ENCODE measurements at regions not wholly inside any gene's neighbourhood (a gene's known extent, or its start where the extent isn't known, plus 50 kb on each side); places are given as distances from the start of the nearest gene placed in this dataset.

DNA sequence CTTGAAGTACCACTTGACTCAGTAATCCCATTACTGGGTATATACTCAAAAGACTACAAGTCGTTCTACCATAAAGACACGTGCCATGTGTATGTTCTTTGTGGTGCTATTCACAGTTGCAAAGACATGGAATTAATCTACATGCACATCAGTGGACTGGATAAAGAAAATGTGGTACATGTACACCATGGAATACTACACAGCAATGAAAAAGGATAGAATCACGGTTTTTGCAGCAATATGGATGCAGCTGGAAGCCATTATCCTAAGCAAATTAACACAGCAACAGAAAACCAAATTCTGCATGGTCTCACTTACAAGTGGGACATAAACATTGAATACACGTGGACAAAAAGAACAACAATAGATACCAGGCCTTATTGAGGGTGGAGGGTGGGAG lies 583.4 kb upstream of the CELF2 start:
- Mint-ChIP-seq H3K9me3 (ENCODE audit: low read depth) (peaks cover 3% of the 10 kb centered on the region), H3K4me1 (ENCODE audit: low read depth) (no peaks in the 10 kb centered on the region), H3K27ac (no peak overlapping the region), H3K36me3 (ENCODE audit: insufficient read depth) (no peaks in the 10 kb centered on the region), H3K4me3 (ENCODE audit: low read depth) (no peak overlapping the region), H3K27me3 (no peaks in the 10 kb centered on the region)
- no peak for DNase-seq (ENCODE audit: low spot score, unreplicated experiment)
- TF ChIP-seq, protein P1, sequence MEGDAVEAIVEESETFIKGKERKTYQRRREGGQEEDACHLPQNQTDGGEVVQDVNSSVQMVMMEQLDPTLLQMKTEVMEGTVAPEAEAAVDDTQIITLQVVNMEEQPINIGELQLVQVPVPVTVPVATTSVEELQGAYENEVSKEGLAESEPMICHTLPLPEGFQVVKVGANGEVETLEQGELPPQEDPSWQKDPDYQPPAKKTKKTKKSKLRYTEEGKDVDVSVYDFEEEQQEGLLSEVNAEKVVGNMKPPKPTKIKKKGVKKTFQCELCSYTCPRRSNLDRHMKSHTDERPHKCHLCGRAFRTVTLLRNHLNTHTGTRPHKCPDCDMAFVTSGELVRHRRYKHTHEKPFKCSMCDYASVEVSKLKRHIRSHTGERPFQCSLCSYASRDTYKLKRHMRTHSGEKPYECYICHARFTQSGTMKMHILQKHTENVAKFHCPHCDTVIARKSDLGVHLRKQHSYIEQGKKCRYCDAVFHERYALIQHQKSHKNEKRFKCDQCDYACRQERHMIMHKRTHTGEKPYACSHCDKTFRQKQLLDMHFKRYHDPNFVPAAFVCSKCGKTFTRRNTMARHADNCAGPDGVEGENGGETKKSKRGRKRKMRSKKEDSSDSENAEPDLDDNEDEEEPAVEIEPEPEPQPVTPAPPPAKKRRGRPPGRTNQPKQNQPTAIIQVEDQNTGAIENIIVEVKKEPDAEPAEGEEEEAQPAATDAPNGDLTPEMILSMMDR (IDR thresholded peaks at IDR 0.05; ENCODE audit: unreplicated experiment), result no peak

DNA sequence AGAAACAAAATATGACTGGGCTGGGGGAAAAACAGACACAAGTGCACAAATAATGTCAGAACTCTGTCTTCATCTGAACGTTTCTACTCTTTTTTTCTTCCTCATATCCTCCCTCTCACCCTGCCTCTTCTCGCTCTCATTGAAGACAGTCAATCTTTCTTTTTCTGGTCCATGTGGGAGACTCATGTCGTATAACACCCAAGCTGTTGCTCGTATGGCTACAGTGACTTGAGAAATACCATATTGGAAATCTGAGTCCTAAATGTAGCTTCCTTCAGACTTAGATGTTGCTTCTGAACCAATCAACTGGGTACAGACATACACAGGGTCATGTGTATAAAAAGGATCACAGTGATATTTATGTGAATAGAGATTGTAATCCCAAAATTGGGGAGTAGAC lies 579.8 kb upstream of the CELF2 start:
- Mint-ChIP-seq H3K4me3 (ENCODE audit: low read depth) (no peak overlapping the region), H3K9me3 (ENCODE audit: low read depth) (peaks cover 3% of the 10 kb centered on the region), H3K4me1 (ENCODE audit: low read depth) (no peaks in the 10 kb centered on the region), H3K27ac (no peak overlapping the region), H3K27me3 (no peaks in the 10 kb centered on the region), H3K36me3 (ENCODE audit: insufficient read depth) (no peaks in the 10 kb centered on the region)
- DNase-seq (ENCODE audit: low spot score, unreplicated experiment), result no peak
- TF ChIP-seq, protein P1 (IDR thresholded peaks at IDR 0.05; ENCODE audit: unreplicated experiment), result no peak

DNA sequence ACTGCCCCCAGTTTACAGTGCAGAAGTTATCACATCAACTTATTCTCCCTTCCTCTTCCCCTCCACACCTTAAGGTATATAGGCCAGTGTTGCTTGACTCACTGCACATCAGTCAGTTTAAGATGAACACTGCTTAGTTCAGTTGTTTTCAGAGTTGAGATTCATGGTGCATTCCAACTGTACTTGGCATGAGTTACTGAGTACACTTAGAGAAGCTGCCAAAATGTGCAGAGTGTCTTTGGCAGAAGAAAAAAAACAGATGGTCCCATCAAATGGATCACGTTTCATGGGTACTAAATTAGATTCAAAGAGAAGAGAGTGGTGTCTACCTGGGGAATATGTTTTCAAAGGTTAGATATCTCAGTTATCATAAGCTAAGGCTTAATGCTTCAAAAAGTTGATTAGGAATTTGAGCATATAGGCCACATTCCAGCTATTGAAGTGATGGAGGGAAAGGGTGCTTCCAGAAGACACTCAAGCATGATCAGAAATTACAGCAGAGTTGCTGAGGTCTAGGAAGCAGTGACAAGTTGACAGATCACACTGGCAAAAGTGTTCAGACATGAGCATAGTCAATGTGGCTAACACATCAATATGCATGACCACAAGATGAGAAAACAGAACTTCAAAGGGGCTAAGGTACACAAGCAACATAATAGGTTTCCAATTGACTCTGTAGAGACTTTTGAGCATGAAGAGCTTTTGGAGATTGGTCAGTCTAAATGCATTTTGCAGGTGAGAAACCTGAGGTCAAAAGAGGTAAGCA lies 579.2 kb upstream of the CELF2 start:
- Mint-ChIP-seq H3K4me3 (ENCODE audit: low read depth) (no peak overlapping the region), H3K4me1 (ENCODE audit: low read depth) (no peaks in the 10 kb centered on the region), H3K9me3 (ENCODE audit: low read depth) (peaks cover 3% of the 10 kb centered on the region), H3K27ac (no peak overlapping the region), H3K27me3 (no peaks in the 10 kb centered on the region), H3K36me3 (ENCODE audit: insufficient read depth) (no peaks in the 10 kb centered on the region)
- TF ChIP-seq, protein P1 (IDR thresholded peaks at IDR 0.05; ENCODE audit: unreplicated experiment), result no peak
- DNase-seq (ENCODE audit: low spot score, unreplicated experiment), result no peak

DNA sequence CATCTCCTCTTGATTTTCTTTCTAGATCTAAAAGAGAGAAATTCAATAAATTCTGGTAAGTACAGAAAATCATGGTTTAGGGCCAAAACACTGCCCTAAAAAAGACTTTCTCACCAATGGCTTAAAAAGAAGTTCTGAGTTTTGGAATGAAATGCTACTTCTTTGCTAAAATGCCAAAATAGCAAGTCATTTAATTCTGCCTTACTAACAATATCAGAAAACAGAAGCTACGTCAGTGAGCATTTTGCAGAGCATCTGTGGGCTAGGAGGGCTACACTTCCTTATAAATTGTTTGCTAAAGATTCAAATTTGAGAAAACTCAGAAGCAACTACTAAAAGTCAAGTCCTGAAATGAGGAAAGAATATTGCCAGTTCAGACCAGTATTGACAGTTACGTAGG lies 560.8 kb upstream of the CELF2 start:
- peaks cover 8% of the 10 kb centered on the region for H3K9me3 Mint-ChIP-seq (ENCODE audit: low read depth)
- H3K27ac Mint-ChIP-seq, result no peak overlapping the region

DNA sequence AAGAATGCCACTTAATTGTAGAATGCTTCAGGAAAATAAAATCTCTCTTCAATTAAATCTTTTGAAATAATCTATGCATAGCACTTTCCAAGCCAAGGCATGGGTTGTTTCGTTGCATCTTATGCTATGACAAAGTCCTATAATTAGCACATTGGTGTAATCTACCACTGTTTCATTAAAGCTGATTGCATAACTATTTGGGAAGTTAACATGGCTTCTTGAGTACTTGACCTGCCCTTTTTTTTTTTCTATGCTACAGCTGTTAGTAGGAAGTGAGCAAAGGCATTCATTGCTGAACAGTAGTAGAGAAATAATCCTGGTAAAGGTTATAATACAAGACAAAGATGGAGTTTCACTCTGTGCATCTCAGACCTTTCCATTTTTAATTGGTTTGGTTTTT lies 557.2 kb upstream of the CELF2 start:
- H3K36me3 Mint-ChIP-seq (ENCODE audit: insufficient read depth), result no peaks in the 10 kb centered on the region
- H3K4me1 Mint-ChIP-seq (ENCODE audit: low read depth), result peaks cover 2% of the 10 kb centered on the region
- DNase-seq (ENCODE audit: low spot score, unreplicated experiment), result no peak
- H3K27me3 Mint-ChIP-seq, result no peaks in the 10 kb centered on the region
- no peaks in the 10 kb centered on the region for H3K9me3 Mint-ChIP-seq (ENCODE audit: low read depth)
- H3K27ac Mint-ChIP-seq, result no peak overlapping the region
- TF ChIP-seq, protein P1 (IDR thresholded peaks at IDR 0.05; ENCODE audit: unreplicated experiment), result no peak
- H3K4me3 Mint-ChIP-seq (ENCODE audit: low read depth), result no peak overlapping the region

More for the DNA sequence above, 560.8 kb upstream of the CELF2 start:
- Mint-ChIP-seq H3K4me3 (ENCODE audit: low read depth) (no peak overlapping the region), H3K36me3 (ENCODE audit: insufficient read depth) (peaks cover 1% of the 10 kb centered on the region), H3K4me1 (ENCODE audit: low read depth) (no peaks in the 10 kb centered on the region), H3K27me3 (no peaks in the 10 kb centered on the region)
- TF ChIP-seq, protein P1 (IDR thresholded peaks at IDR 0.05; ENCODE audit: unreplicated experiment), result no peak
- DNase-seq (ENCODE audit: low spot score, unreplicated experiment), result no peak

Data from progenitor cell of endocrine pancreas (in vitro differentiated cells).